ENCODE measurements at regions not wholly inside any gene's neighbourhood (a gene's known extent, or its start where the extent isn't known, plus 50 kb on each side); places are given as distances from the start of the nearest gene placed in this dataset.

GRCh38 chr7:52897288-52897687, 138.1 kb upstream of the POM121L12 start:
- no peak for TF ChIP-seq CTCF (IDR thresholded peaks at IDR 0.05)
- TF ChIP-seq POLR2A (IDR thresholded peaks at IDR 0.05): no peak
- no peak for TF ChIP-seq POLR2AphosphoS5 (IDR thresholded peaks at IDR 0.05)

Measured in breast epithelium (tissue), 3 donors.